ENCODE measurements at regions not wholly inside any gene's neighbourhood (a gene's known extent, or its start where the extent isn't known, plus 50 kb on each side); places are given as distances from the start of the nearest gene placed in this dataset.

- no peak for TF ChIP-seq CTCF (conservative IDR thresholded peaks at IDR 0.05; ENCODE audit: low read depth in 2 of 2)
- no peak for TF ChIP-seq ZNF462 (CRISPR knock-in tag; IDR thresholded peaks at IDR 0.05)
- TF ChIP-seq ZNF114 (CRISPR knock-in tag; IDR thresholded peaks at IDR 0.05) = no peak
- no peak for TF ChIP-seq EZH2phosphoT487 (IDR thresholded peaks at IDR 0.05; ENCODE audit: unreplicated experiment)
- no peak for TF ChIP-seq EZH2 (IDR thresholded peaks at IDR 0.05; ENCODE audit: low read depth, unreplicated experiment)
- TF ChIP-seq NANOG (IDR thresholded peaks at IDR 0.05; ENCODE audit: borderline replicate concordance) = no peak
- TF ChIP-seq POLR2AphosphoS5 (IDR thresholded peaks at IDR 0.05; ENCODE audit: low read depth) = no peak
- no peak for TF ChIP-seq ZNF331 (CRISPR knock-in tag; IDR thresholded peaks at IDR 0.05; ENCODE audit: low read depth)
- no peak for TF ChIP-seq CREB1 (CRISPR knock-in tag; IDR thresholded peaks at IDR 0.05; ENCODE audit: low read depth)
- no peak for TF ChIP-seq ETS1 (IDR thresholded peaks at IDR 0.05)
- no peak for TF ChIP-seq REST (IDR thresholded peaks at IDR 0.05; ENCODE audit: unreplicated experiment)
- TF ChIP-seq JUNB (IDR thresholded peaks at IDR 0.05; ENCODE audit: unreplicated experiment) = no peak
Observed at GRCh38 chr13:104320446-104320845, 1254.2 kb upstream of the SLC10A2 start.

All from GM23338 (cell line).